Lower leg skin (tissue), 4 donors: ENCODE measurements at regions not wholly inside any gene's neighbourhood (a gene's known extent, or its start where the extent isn't known, plus 50 kb on each side); places are given as distances from the start of the nearest gene placed in this dataset.
"Not testable (repeated sequence)": the region's sequence is repeated elsewhere in the genome, so short reads cannot be mapped to it uniquely, and the experiment has no call there.

Experiments
- DNase-seq, 2 donors: peaks; one replicate each; pipeline ENCODE4 v3.0.0-alpha.2; 2019; ENCODE audit warnings: low spot score in 2 of 2
- H3K4me3 ChIP-seq: fragments of 200-600 bp; sonication (generic); 2 replicates; pipeline ENCODE4 v1.5.1; 2017; ENCODE audit warnings: mild to moderate bottlenecking, low read depth; ENCODE audit not compliant: poor library complexity, severe bottlenecking
- POLR2A ChIP-seq, 2 donors: fragments of 450-650 bp; IDR thresholded peaks; one replicate each; pipeline ENCODE4 v1.6.1; 2016 to 2017; ENCODE audit warnings: antibody characterized with exemption in 2 of 2, mild to moderate bottlenecking in 1 of 2, moderate library complexity in 1 of 2
- WGBS, 2 donors: methylation state at CpG; one replicate each; pipeline ENCODE4 v1.1.5; 2018; 5-methylcytosine and 5-hydroxymethylcytosine counted together
- intact Hi-C: fragments of 100-400 bp; cut with DNase I; formaldehyde crosslinking; loops from one replicate; pipeline ENCODE4 v1.15.0; 2023; ENCODE audit warnings: low total_unique reads
- TF ChIP-seq, protein P1 (sequence below), 3 donors: fragments of 450-650 bp; IDR thresholded peaks; one replicate each; pipeline ENCODE4 v1.5.1; 2016; ENCODE audit warnings: antibody characterized with exemption in 3 of 3, mild to moderate bottlenecking in 3 of 3, moderate library complexity in 2 of 3

DNA sequence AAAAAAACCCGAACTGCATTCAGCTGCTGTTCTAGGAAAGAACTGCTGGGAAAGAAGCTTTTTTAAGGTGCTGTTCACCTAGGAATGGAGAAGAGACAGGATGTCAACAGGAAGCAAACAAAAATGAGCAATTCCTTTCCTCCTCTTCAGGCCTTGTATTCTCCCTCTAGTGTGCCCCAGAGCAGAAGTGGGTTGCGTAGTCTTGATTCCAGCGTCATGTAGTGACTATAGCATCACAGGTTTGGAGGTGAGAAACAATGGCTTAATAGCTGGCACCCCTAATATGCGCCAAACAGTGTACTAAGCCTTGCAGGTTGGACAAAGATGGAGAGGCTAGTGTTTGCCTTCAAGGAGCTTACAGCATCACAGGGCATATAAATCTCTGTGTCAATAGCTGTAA is 146.3 kb upstream of the LCORL start:
- no peak for DNase-seq
- intact Hi-C loops, result no loop called here
- no peak for TF ChIP-seq POLR2A (IDR thresholded peaks at IDR 0.05)
- TF ChIP-seq, protein P1, sequence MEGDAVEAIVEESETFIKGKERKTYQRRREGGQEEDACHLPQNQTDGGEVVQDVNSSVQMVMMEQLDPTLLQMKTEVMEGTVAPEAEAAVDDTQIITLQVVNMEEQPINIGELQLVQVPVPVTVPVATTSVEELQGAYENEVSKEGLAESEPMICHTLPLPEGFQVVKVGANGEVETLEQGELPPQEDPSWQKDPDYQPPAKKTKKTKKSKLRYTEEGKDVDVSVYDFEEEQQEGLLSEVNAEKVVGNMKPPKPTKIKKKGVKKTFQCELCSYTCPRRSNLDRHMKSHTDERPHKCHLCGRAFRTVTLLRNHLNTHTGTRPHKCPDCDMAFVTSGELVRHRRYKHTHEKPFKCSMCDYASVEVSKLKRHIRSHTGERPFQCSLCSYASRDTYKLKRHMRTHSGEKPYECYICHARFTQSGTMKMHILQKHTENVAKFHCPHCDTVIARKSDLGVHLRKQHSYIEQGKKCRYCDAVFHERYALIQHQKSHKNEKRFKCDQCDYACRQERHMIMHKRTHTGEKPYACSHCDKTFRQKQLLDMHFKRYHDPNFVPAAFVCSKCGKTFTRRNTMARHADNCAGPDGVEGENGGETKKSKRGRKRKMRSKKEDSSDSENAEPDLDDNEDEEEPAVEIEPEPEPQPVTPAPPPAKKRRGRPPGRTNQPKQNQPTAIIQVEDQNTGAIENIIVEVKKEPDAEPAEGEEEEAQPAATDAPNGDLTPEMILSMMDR (IDR thresholded peaks at IDR 0.05), result no peak
- no peak overlapping the region for H3K4me3 ChIP-seq
- WGBS, 2 donors, result 84 to 88% methylated on average over 4 of the region's 4 CpGs

DNA sequence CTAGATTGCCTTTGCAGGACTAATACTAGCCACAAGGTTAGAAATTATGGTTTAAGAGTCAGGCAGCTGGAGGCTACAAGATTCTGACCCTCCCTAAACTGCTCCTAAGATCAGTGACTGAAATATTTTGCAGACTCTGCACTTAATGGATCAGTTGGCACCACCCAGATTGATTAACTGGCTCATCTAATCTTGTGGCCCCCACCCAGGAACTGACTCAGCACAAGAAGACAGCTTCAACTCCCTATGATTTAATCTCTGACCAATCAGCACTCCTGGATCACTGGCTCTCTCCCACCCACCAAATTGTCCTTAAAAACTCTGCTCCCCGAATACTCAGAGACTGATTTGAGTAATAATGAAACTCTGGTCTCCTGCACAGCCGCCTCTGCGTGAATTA is 145.4 kb upstream of the LCORL start:
- intact Hi-C loops, result no loop called here
- TF ChIP-seq POLR2A (IDR thresholded peaks at IDR 0.05), result no peak
- TF ChIP-seq, protein P1 (IDR thresholded peaks at IDR 0.05), result no peak
- no peak for DNase-seq
- 77 to 81% methylated on average over 3 of the region's 3 CpGs for WGBS, 2 donors
- H3K4me3 ChIP-seq, result no peak overlapping the region

DNA sequence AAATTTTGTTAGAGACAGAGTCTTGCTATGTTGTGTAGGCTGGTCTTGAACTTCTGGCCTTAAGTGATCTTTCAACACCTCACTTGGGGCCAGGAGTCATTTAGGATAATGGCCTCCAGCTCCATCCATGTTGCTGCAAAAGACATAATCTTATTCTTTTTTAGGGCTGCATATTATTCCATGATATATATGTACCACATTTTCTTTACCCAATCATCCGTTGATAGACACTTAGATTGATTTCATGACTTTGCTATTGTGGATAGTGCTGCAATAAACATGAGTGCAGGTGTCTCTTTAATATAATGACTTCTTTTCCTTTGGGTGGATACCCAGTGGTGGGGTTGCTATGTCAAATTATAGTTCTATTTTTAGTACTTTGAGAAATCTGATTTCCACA is 140.9 kb upstream of the LCORL start:
- intact Hi-C loops, result no loop called here
- H3K4me3 ChIP-seq, result no peak overlapping the region
- no peak for TF ChIP-seq POLR2A (IDR thresholded peaks at IDR 0.05)
- no peak for DNase-seq
- WGBS, 2 donors, result 63 to 82% methylated on average over 1 of the region's 1 CpG

DNA sequence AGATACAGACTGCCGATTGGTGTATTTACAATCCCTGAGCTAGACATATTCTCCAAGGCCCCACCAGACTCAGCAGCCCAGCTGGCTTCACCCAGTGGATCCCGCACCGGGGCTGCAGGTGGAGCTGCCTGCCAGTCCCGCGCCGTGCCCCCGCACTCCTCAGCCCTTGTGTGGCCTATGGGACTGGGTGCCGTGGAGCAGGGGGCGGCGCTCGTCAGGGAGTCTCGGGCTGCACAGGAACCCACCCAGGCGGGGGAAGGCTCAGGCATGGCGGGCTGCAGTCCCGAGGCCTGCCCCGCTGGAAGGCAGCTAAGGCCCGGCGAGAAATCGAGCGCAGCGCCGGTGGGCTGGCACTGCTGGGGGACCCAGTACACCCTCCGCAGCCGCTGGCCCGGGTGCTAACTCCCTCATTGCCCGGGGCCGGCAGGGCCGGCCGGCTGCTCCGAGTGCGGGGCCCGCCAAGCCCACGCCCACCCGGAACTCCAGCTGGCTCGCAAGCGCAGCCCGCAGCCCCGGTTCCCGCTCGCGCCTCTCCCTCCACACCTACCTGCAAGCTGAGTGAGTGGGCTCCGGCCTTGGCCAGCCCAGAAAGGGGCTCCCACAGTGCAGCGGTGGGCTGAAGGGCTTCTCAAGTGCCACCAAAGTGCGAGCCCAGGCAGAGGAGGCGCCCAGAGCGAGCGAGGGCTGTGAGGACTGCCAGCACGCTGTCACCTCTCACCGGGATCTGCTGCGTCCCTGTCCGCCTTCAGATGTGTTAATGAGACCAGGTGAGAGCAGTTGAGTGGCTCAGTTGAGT is 137.8 kb upstream of the LCORL start:
- 94 to 97% methylated on average over 30 to 43 of the region's 51 CpGs for WGBS, 2 donors
- DNase-seq, intact Hi-C loops: not testable (repeated sequence)

DNA sequence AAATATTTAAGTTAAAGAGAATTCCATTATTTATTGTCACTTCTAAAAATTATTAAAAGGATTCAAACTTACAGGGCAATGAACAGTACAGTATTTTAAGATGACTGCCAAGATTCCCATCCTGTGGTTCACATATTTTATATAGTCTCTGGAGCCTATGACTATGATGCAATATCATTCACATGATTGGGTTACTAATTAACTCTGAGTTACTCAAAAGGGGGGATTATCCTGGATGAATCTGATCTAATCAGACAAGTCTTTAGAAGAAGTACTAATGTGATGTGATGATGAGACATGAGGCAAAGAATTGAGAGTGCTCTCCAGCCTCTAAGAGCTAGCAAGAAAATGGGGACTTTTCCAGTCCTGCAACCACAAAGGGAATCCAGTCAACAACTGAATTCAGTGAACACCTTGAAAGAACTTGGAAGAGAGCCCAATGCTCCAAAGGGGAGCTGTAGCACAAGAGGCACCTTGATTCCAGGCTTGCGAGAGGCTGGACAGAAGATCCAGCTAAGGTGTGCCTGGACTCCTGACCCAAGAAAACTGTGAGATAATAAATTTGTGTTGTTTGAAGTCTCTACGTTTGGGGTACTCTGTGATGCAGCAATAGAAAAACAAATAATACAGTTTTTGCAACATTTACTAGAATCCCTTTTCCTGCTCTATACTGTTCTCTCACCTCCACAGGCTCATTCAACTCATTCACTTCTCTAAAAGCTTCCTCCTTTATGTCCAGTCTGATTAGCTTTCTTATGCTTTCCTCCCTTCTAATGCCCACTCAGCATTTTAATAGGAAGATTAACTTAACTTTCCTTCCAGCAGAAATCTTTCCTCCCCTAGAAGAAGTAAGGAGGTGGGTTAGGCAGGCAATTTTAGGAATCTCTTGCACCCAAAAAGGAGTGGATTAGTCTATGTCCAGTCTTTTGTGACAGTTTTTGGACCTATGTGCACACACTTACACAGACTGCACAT is 133.8 kb upstream of the LCORL start:
- TF ChIP-seq, protein P1 (IDR thresholded peaks at IDR 0.05), result no peak
- TF ChIP-seq POLR2A (IDR thresholded peaks at IDR 0.05), result no peak
- WGBS, 2 donors, result 65 to 85% methylated on average over 2 of the region's 2 CpGs
- H3K4me3 ChIP-seq, result no peak overlapping the region
- DNase-seq, result no peak
- intact Hi-C loops, result no loop called here

More for the DNA sequence above, 137.8 kb upstream of the LCORL start:
- not testable (repeated sequence) for H3K4me3 ChIP-seq

DNA sequence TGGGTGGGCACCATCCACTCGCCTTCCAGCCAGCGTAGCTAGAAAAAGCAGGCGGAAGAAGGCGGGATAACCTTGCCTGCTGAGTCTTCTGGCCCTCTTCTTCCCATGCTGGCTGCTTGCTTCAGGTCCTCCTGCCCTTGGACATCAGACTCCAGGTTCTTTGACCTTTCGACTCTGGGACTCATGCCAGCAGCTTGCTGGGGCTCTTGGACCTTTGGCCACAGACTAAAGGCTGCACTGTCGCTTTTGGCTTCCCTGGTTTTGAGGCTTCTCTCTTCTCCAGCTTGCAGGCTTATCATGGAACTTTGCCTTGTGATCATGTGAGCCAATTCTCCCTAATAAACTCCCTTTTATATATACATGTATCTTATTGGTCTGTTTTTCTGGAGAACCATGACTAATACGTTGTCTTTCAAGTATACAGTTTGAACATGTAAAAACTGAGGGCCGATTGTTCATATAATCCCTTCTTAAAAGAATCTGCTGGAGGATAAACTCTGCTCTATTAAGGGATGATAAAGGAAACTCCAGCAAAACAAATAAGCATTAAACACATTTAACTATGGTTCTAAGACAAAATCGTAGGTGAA is 116.6 kb upstream of the LCORL start:
- H3K4me3 ChIP-seq, result no peak overlapping the region
- TF ChIP-seq, protein P1 (IDR thresholded peaks at IDR 0.05), result no peak
- no peak for TF ChIP-seq POLR2A (IDR thresholded peaks at IDR 0.05)
- WGBS, 2 donors, result 83 to 86% methylated on average over 9 of the region's 9 CpGs
- intact Hi-C loops, result no loop called here
- no peak for DNase-seq
